ENCODE measurements at regions not wholly inside any gene's neighbourhood (a gene's known extent, or its start where the extent isn't known, plus 50 kb on each side); places are given as distances from the start of the nearest gene placed in this dataset.

GRCh38 chr6:103183831-103184411 is 1675.8 kb downstream of the HACE1 start:
- no peak overlapping the region for H3K4me3 Mint-ChIP-seq
- H3K9me3 Mint-ChIP-seq = no peaks in the 10 kb centered on the region
- no peak overlapping the region for H3K27ac Mint-ChIP-seq
- DNase-seq = peak; percentile 53
- H3K4me1 Mint-ChIP-seq = no peaks in the 10 kb centered on the region
- TF ChIP-seq CTCF (IDR thresholded peaks at IDR 0.05) = no peak
- H3K27me3 Mint-ChIP-seq (ENCODE audit: low read depth, poor library complexity) = peaks cover 4% of the 10 kb centered on the region
- no peaks in the 10 kb centered on the region for H3K36me3 Mint-ChIP-seq (ENCODE audit: low read depth)

- H3K36me3 Mint-ChIP-seq (ENCODE audit: low read depth) = no peaks in the 10 kb centered on the region
- TF ChIP-seq CTCF (IDR thresholded peaks at IDR 0.05) = no peak
- no peak for DNase-seq
- no peak overlapping the region for H3K27ac Mint-ChIP-seq
- H3K27me3 Mint-ChIP-seq (ENCODE audit: low read depth, poor library complexity) = no peaks in the 10 kb centered on the region
- H3K9me3 Mint-ChIP-seq = no peaks in the 10 kb centered on the region
- H3K4me1 Mint-ChIP-seq = no peaks in the 10 kb centered on the region
- no peak overlapping the region for H3K4me3 Mint-ChIP-seq
These were observed 1681.5 kb downstream of the HACE1 start for GRCh38 chr6:103178193-103178592.

- Mint-ChIP-seq H3K9me3 (no peaks in the 10 kb centered on the region), H3K27ac (no peak overlapping the region), H3K36me3 (ENCODE audit: low read depth) (no peaks in the 10 kb centered on the region), H3K4me3 (no peak overlapping the region), H3K4me1 (no peaks in the 10 kb centered on the region), H3K27me3 (ENCODE audit: low read depth, poor library complexity) (no peaks in the 10 kb centered on the region)
- TF ChIP-seq CTCF (IDR thresholded peaks at IDR 0.05) = no peak
- no peak for DNase-seq
These were observed 1681.9 kb downstream of the HACE1 start for GRCh38 chr6:103177791-103178190.

- no peaks in the 10 kb centered on the region for H3K36me3 Mint-ChIP-seq (ENCODE audit: low read depth)
- H3K27ac Mint-ChIP-seq = no peak overlapping the region
- H3K27me3 Mint-ChIP-seq (ENCODE audit: low read depth, poor library complexity) = no peaks in the 10 kb centered on the region
- H3K4me1 Mint-ChIP-seq = no peaks in the 10 kb centered on the region
- DNase-seq = no peak
- H3K4me3 Mint-ChIP-seq = no peak overlapping the region
- no peak for TF ChIP-seq CTCF (IDR thresholded peaks at IDR 0.05)
- no peaks in the 10 kb centered on the region for H3K9me3 Mint-ChIP-seq
These were observed 1684.7 kb downstream of the HACE1 start for GRCh38 chr6:103175056-103175455.

- no peaks in the 10 kb centered on the region for H3K27me3 Mint-ChIP-seq (ENCODE audit: low read depth, poor library complexity)
- no peaks in the 10 kb centered on the region for H3K36me3 Mint-ChIP-seq (ENCODE audit: low read depth)
- no peak for TF ChIP-seq CTCF (IDR thresholded peaks at IDR 0.05)
- H3K4me3 Mint-ChIP-seq = no peak overlapping the region
- DNase-seq = no peak
- H3K4me1 Mint-ChIP-seq = no peaks in the 10 kb centered on the region
- no peak overlapping the region for H3K27ac Mint-ChIP-seq
- no peaks in the 10 kb centered on the region for H3K9me3 Mint-ChIP-seq
These were observed 1692.2 kb downstream of the HACE1 start for GRCh38 chr6:103167345-103168071.

Data from nephron progenitor cell (in vitro differentiated cells).